Stimulated activated memory B cell treated with anti-CD40 and anti-IgM and Interleukin-4, amounts not matched to agents 10 μg/mL and 1 μg/mL and 100 μg/mL, for 72 hours (primary cell): ENCODE measurements at regions not wholly inside any gene's neighbourhood (a gene's known extent, or its start where the extent isn't known, plus 50 kb on each side); places are given as distances from the start of the nearest gene placed in this dataset.

ENCODE experiments used
- ATAC-seq: fragments of 150-1000 bp; cut with Tn5 transposase; 2 replicates; pipeline ENCODE4 v1.10.0; 2021
- H3K27ac Mint-ChIP-seq: one replicate; pipeline ENCODE4 v1.8.0; 2022; ENCODE audit warnings: mild to moderate bottlenecking, mixed read lengths
- H3K27me3 Mint-ChIP-seq: one replicate; pipeline ENCODE4 v1.8.0; 2022; ENCODE audit warnings: mixed read lengths
- H3K36me3 Mint-ChIP-seq: one replicate; pipeline ENCODE4 v1.8.0; 2022; ENCODE audit warnings: mixed read lengths
- H3K4me1 Mint-ChIP-seq: one replicate; pipeline ENCODE4 v1.8.0; 2022; ENCODE audit warnings: mixed read lengths
- H3K4me3 Mint-ChIP-seq: one replicate; pipeline ENCODE4 v1.8.0; 2022; ENCODE audit warnings: mild to moderate bottlenecking, moderate library complexity, mixed read lengths
- H3K9me3 Mint-ChIP-seq: one replicate; pipeline ENCODE4 v1.8.0; 2022; ENCODE audit warnings: mixed read lengths

- H3K27me3 Mint-ChIP-seq = no peaks in the 10 kb centered on the region
- H3K4me3 Mint-ChIP-seq = no peak overlapping the region
- no peaks in the 10 kb centered on the region for H3K36me3 Mint-ChIP-seq
- H3K4me1 Mint-ChIP-seq = no peaks in the 10 kb centered on the region
- ATAC-seq = no peak
- H3K9me3 Mint-ChIP-seq = peaks cover 13% of the 10 kb centered on the region
- no peak overlapping the region for H3K27ac Mint-ChIP-seq
These were observed 988.2 kb upstream of the CHAC2 start for GRCh38 chr2:52779446-52779845.

GRCh38 chr2:52776571-52776970 is 991.0 kb upstream of the CHAC2 start:
- H3K36me3 Mint-ChIP-seq = no peaks in the 10 kb centered on the region
- no peak overlapping the region for H3K27ac Mint-ChIP-seq
- H3K4me1 Mint-ChIP-seq = no peaks in the 10 kb centered on the region
- no peaks in the 10 kb centered on the region for H3K27me3 Mint-ChIP-seq
- no peak overlapping the region for H3K4me3 Mint-ChIP-seq
- ATAC-seq = no peak
- peaks cover 10% of the 10 kb centered on the region for H3K9me3 Mint-ChIP-seq

GRCh38 chr2:52775674-52776073 is 991.9 kb upstream of the CHAC2 start:
- no peak overlapping the region for H3K4me3 Mint-ChIP-seq

GRCh38 chr2:52765735-52766134 is 1001.9 kb upstream of the CHAC2 start:
- no peak for ATAC-seq
- peaks cover 13% of the 10 kb centered on the region for H3K9me3 Mint-ChIP-seq
- no peaks in the 10 kb centered on the region for H3K4me1 Mint-ChIP-seq
- no peak overlapping the region for H3K4me3 Mint-ChIP-seq
- no peaks in the 10 kb centered on the region for H3K36me3 Mint-ChIP-seq
- no peaks in the 10 kb centered on the region for H3K27me3 Mint-ChIP-seq
- H3K27ac Mint-ChIP-seq = no peak overlapping the region

More at GRCh38 chr2:52775674-52776073, 991.9 kb upstream of the CHAC2 start:
- H3K27me3 Mint-ChIP-seq = no peaks in the 10 kb centered on the region
- peaks cover 9% of the 10 kb centered on the region for H3K9me3 Mint-ChIP-seq
- no peaks in the 10 kb centered on the region for H3K36me3 Mint-ChIP-seq
- H3K4me1 Mint-ChIP-seq = no peaks in the 10 kb centered on the region
- no peak for ATAC-seq
- H3K27ac Mint-ChIP-seq = no peak overlapping the region

GRCh38 chr2:52749764-52750163 is 1017.8 kb upstream of the CHAC2 start:
- no peak for ATAC-seq
- Mint-ChIP-seq H3K36me3 (no peaks in the 10 kb centered on the region), H3K4me3 (no peak overlapping the region), H3K9me3 (peaks cover 8% of the 10 kb centered on the region), H3K27me3 (no peaks in the 10 kb centered on the region), H3K4me1 (no peaks in the 10 kb centered on the region), H3K27ac (no peak overlapping the region)

GRCh38 chr2:52745144-52745543 is 1022.5 kb upstream of the CHAC2 start:
- Mint-ChIP-seq H3K27ac (no peak overlapping the region), H3K27me3 (no peaks in the 10 kb centered on the region), H3K9me3 (peaks cover 8% of the 10 kb centered on the region), H3K4me1 (no peaks in the 10 kb centered on the region), H3K36me3 (no peaks in the 10 kb centered on the region), H3K4me3 (no peak overlapping the region)
- ATAC-seq = no peak

GRCh38 chr2:52732849-52733395 is 1034.7 kb upstream of the CHAC2 start:
- no peaks in the 10 kb centered on the region for H3K27me3 Mint-ChIP-seq
- no peaks in the 10 kb centered on the region for H3K36me3 Mint-ChIP-seq
- ATAC-seq = no peak
- no peaks in the 10 kb centered on the region for H3K9me3 Mint-ChIP-seq
- no peak overlapping the region for H3K27ac Mint-ChIP-seq
- H3K4me1 Mint-ChIP-seq = no peaks in the 10 kb centered on the region
- H3K4me3 Mint-ChIP-seq = no peak overlapping the region

- H3K4me1 Mint-ChIP-seq = no peaks in the 10 kb centered on the region
- H3K27me3 Mint-ChIP-seq = no peaks in the 10 kb centered on the region
- H3K27ac Mint-ChIP-seq = no peak overlapping the region
- H3K36me3 Mint-ChIP-seq = no peaks in the 10 kb centered on the region
- no peaks in the 10 kb centered on the region for H3K9me3 Mint-ChIP-seq
- no peak overlapping the region for H3K4me3 Mint-ChIP-seq
- ATAC-seq = no peak
These were observed 1043.0 kb upstream of the CHAC2 start for GRCh38 chr2:52724585-52724984.

- ATAC-seq = no peak
These were observed 1049.8 kb upstream of the CHAC2 start for GRCh38 chr2:52717836-52718235.

GRCh38 chr2:52710810-52711618 is 1056.6 kb upstream of the CHAC2 start:
- Mint-ChIP-seq H3K4me3 (no peak overlapping the region), H3K36me3 (no peaks in the 10 kb centered on the region)

More at GRCh38 chr2:52717836-52718235, 1049.8 kb upstream of the CHAC2 start:
- no peak overlapping the region for H3K27ac Mint-ChIP-seq
- H3K27me3 Mint-ChIP-seq = no peaks in the 10 kb centered on the region
- no peaks in the 10 kb centered on the region for H3K36me3 Mint-ChIP-seq
- no peaks in the 10 kb centered on the region for H3K4me1 Mint-ChIP-seq
- H3K9me3 Mint-ChIP-seq = peaks cover 4% of the 10 kb centered on the region
- no peak overlapping the region for H3K4me3 Mint-ChIP-seq

GRCh38 chr2:52704251-52704650 is 1063.4 kb upstream of the CHAC2 start:
- Mint-ChIP-seq H3K4me1 (no peaks in the 10 kb centered on the region), H3K27ac (no peak overlapping the region), H3K27me3 (no peaks in the 10 kb centered on the region), H3K36me3 (no peaks in the 10 kb centered on the region), H3K4me3 (no peak overlapping the region), H3K9me3 (no peaks in the 10 kb centered on the region)
- ATAC-seq = no peak

More at GRCh38 chr2:52710810-52711618, 1056.6 kb upstream of the CHAC2 start:
- no peaks in the 10 kb centered on the region for H3K27me3 Mint-ChIP-seq
- no peak overlapping the region for H3K27ac Mint-ChIP-seq
- H3K9me3 Mint-ChIP-seq = no peaks in the 10 kb centered on the region
- no peak for ATAC-seq
- no peaks in the 10 kb centered on the region for H3K4me1 Mint-ChIP-seq

- H3K36me3 Mint-ChIP-seq = no peaks in the 10 kb centered on the region
- H3K4me1 Mint-ChIP-seq = no peaks in the 10 kb centered on the region
- ATAC-seq = no peak
- H3K27me3 Mint-ChIP-seq = no peaks in the 10 kb centered on the region
- H3K9me3 Mint-ChIP-seq = no peaks in the 10 kb centered on the region
- H3K27ac Mint-ChIP-seq = no peak overlapping the region
- no peak overlapping the region for H3K4me3 Mint-ChIP-seq
These were observed 1064.6 kb upstream of the CHAC2 start for GRCh38 chr2:52703004-52703403.

- no peaks in the 10 kb centered on the region for H3K36me3 Mint-ChIP-seq
- no peaks in the 10 kb centered on the region for H3K27me3 Mint-ChIP-seq
- H3K4me1 Mint-ChIP-seq = no peaks in the 10 kb centered on the region
- no peaks in the 10 kb centered on the region for H3K9me3 Mint-ChIP-seq
- no peak for ATAC-seq
- H3K4me3 Mint-ChIP-seq = no peak overlapping the region
- no peak overlapping the region for H3K27ac Mint-ChIP-seq
These were observed 1069.2 kb upstream of the CHAC2 start for GRCh38 chr2:52698408-52698807.

GRCh38 chr2:52697690-52698089 is 1069.9 kb upstream of the CHAC2 start:
- Mint-ChIP-seq H3K4me1 (no peaks in the 10 kb centered on the region), H3K36me3 (no peaks in the 10 kb centered on the region), H3K27ac (no peak overlapping the region), H3K27me3 (no peaks in the 10 kb centered on the region), H3K9me3 (peaks cover 3% of the 10 kb centered on the region), H3K4me3 (no peak overlapping the region)
- ATAC-seq = no peak

GRCh38 chr2:52695731-52696130 is 1071.9 kb upstream of the CHAC2 start:
- ATAC-seq = no peak
- no peaks in the 10 kb centered on the region for H3K36me3 Mint-ChIP-seq
- H3K27me3 Mint-ChIP-seq = no peaks in the 10 kb centered on the region
- H3K4me3 Mint-ChIP-seq = no peak overlapping the region
- no peaks in the 10 kb centered on the region for H3K4me1 Mint-ChIP-seq
- no peak overlapping the region for H3K27ac Mint-ChIP-seq
- H3K9me3 Mint-ChIP-seq = peaks cover 3% of the 10 kb centered on the region

GRCh38 chr2:52686935-52687334 is 1080.7 kb upstream of the CHAC2 start:
- Mint-ChIP-seq H3K4me3 (no peak overlapping the region), H3K27me3 (no peaks in the 10 kb centered on the region), H3K4me1 (no peaks in the 10 kb centered on the region), H3K9me3 (peaks cover 17% of the 10 kb centered on the region), H3K36me3 (no peaks in the 10 kb centered on the region), H3K27ac (no peak overlapping the region)
- ATAC-seq = no peak
